ENCODE measurements at regions not wholly inside any gene's neighbourhood (a gene's known extent, or its start where the extent isn't known, plus 50 kb on each side); places are given as distances from the start of the nearest gene placed in this dataset.

DNA sequence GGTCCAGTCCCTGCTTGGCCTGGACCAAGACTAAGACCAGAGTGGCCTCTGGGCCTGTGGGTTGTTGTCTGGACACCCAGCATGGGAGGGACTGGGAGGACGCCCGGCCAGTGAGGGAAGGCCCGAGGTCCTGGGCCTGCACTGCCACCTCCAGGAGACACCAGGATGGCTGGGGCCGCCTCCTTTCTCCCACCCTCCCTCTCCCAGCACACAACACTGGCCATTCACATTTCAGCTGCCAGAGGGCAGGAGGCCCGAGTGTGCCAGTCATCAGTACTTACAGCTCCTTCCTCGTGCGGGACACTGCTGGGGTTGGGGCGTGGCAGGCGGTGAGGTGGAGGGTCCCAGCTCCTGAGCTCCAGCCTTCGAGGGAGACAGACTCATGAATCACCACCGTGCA is 133.5 kb downstream of the ASB1 start:
- no peak for DNase-seq (ENCODE audit: low read depth)
- TF ChIP-seq, protein P1, sequence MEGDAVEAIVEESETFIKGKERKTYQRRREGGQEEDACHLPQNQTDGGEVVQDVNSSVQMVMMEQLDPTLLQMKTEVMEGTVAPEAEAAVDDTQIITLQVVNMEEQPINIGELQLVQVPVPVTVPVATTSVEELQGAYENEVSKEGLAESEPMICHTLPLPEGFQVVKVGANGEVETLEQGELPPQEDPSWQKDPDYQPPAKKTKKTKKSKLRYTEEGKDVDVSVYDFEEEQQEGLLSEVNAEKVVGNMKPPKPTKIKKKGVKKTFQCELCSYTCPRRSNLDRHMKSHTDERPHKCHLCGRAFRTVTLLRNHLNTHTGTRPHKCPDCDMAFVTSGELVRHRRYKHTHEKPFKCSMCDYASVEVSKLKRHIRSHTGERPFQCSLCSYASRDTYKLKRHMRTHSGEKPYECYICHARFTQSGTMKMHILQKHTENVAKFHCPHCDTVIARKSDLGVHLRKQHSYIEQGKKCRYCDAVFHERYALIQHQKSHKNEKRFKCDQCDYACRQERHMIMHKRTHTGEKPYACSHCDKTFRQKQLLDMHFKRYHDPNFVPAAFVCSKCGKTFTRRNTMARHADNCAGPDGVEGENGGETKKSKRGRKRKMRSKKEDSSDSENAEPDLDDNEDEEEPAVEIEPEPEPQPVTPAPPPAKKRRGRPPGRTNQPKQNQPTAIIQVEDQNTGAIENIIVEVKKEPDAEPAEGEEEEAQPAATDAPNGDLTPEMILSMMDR (IDR thresholded peaks at IDR 0.05; ENCODE audit: low read depth, low read length, missing control alignments): no peak
- no peak overlapping the region for H3K4me3 ChIP-seq (ENCODE audit: low read depth, low read length)

GRCh38 chr2:238561230-238561629 is 134.5 kb downstream of the ASB1 start:
- no peak overlapping the region for H3K4me3 ChIP-seq (ENCODE audit: low read depth, low read length)
- TF ChIP-seq, protein P1 (IDR thresholded peaks at IDR 0.05; ENCODE audit: low read depth, low read length, missing control alignments): no peak
- DNase-seq (ENCODE audit: low read depth): no peak

- H3K4me3 ChIP-seq (ENCODE audit: low read depth, low read length): no peak overlapping the region
- TF ChIP-seq, protein P1 (IDR thresholded peaks at IDR 0.05; ENCODE audit: low read depth, low read length, missing control alignments): no peak
- no peak for DNase-seq (ENCODE audit: low read depth)
These were observed 135.7 kb downstream of the ASB1 start for GRCh38 chr2:238562446-238562845.

GRCh38 chr2:238563551-238563950 is 136.8 kb downstream of the ASB1 start:
- no peak overlapping the region for H3K4me3 ChIP-seq (ENCODE audit: low read depth, low read length)
- DNase-seq (ENCODE audit: low read depth): no peak
- TF ChIP-seq, protein P1 (IDR thresholded peaks at IDR 0.05; ENCODE audit: low read depth, low read length, missing control alignments): no peak

GRCh38 chr2:238564286-238564920 is 137.7 kb downstream of the ASB1 start:
- TF ChIP-seq, protein P1 (IDR thresholded peaks at IDR 0.05; ENCODE audit: low read depth, low read length, missing control alignments): no peak
- DNase-seq (ENCODE audit: low read depth): no peak
- H3K4me3 ChIP-seq (ENCODE audit: low read depth, low read length): no peak overlapping the region

GRCh38 chr2:238565031-238565430 is 138.3 kb downstream of the ASB1 start:
- TF ChIP-seq, protein P1 (IDR thresholded peaks at IDR 0.05; ENCODE audit: low read depth, low read length, missing control alignments): no peak
- H3K4me3 ChIP-seq (ENCODE audit: low read depth, low read length): no peak overlapping the region
- DNase-seq (ENCODE audit: low read depth): no peak

GRCh38 chr2:238566001-238566645 is 139.4 kb downstream of the ASB1 start:
- H3K4me3 ChIP-seq (ENCODE audit: low read depth, low read length): no peak overlapping the region
- DNase-seq (ENCODE audit: low read depth): no peak
- TF ChIP-seq, protein P1 (IDR thresholded peaks at IDR 0.05; ENCODE audit: low read depth, low read length, missing control alignments): no peak
